ENCODE measurements at regions not wholly inside any gene's neighbourhood (a gene's known extent, or its start where the extent isn't known, plus 50 kb on each side); places are given as distances from the start of the nearest gene placed in this dataset.
"Not testable (repeated sequence)": the region's sequence is repeated elsewhere in the genome, so short reads cannot be mapped to it uniquely, and the experiment has no call there.

- no peak for DNase-seq (ENCODE audit: low spot score)
Measured at GRCh38 chr9:30310711-30311110, 2073.7 kb upstream of the ACO1 start.

GRCh38 chr9:30329431-30329830, 2055.0 kb upstream of the ACO1 start:
- DNase-seq (ENCODE audit: low spot score): no peak

DNA sequence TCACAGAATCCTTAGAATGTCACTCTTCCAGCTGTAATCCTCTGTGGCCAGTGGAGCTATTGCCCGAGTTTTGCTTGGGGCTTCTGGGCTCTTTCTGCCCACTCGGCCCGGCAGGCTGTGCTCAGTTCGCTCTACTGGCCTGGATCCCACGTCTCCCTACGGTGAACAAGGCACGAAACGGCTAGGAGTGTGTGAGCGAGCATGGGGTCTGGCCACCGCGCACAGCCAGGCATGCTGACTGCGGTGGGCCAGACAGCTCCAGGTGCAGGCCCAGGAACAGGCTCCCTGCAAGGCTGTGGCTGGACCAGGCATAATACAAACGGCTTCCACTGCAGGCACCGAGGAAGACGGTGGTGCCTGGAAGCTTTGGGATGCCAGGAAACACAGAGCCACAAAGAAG, 2035.5 kb upstream of the ACO1 start:
- no peak for DNase-seq (ENCODE audit: low spot score)

DNA sequence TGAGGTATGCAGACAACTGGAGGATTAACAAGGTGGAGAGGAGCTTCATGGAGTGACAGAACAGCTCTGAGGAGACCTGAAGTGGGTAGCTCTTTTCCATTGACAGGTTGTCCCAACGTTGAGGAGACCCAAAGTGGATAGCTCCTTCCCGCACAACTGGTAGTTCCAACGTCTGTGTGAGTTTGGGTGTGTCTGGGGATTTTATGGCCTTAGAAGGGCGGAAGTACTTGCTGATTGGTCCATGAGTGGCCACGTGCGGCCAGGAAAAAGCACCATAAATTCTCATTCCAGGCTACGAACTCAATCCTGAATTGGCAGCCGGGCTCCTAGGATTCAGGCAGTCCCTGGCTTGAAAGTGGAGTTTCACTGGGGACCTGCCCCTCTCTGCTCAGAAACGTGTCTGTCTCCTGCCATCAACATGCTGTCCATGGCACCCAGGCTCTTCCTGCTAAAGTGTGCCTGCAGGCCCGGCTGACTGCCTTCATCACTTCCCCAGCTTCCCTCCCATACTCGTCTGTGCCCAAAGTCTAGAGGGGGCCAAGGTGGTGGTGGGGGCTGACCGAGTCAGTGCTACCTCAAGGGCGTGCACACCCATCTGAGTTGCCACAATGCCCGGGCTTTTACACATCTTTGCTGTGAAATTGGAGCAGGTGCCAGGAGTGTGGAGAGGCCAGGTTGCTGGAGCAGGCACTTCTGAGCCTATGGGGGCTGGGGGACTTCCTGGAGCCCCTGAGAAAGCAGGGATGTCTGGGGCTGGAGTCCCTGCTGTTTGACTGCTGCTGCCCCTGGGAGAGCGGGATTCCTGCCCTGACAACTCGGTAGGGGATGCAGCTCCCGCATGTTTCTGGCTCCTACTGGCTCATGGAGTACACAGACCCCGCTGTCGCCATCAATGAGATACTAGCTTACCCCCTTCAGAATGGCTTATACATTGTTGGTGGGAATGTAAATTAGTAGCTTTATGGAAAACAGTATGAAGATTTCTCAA, 2034.6 kb upstream of the ACO1 start:
- DNase-seq (ENCODE audit: low spot score): no peak

GRCh38 chr9:30356221-30356620, 2028.2 kb upstream of the ACO1 start:
- DNase-seq (ENCODE audit: low spot score): no peak

DNA sequence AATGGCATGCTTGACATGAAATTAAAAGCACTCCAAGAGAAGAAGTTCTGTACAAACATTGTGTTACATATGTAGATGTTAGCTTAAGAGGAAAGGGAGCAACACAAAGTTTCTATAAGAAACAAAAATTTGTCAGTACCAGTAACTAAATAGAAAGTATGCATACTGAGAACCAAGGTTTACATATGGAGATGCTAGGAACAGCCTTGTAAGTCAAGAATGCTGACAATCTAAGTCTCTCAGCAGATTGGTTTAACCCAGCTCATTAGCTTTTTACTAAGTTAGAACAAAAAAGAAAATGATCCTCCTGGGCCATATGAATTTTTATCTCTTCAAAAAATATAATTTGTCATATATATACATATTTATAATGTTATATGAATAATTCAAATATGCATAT, 2022.1 kb upstream of the ACO1 start:
- DNase-seq (ENCODE audit: low spot score): no peak

DNA sequence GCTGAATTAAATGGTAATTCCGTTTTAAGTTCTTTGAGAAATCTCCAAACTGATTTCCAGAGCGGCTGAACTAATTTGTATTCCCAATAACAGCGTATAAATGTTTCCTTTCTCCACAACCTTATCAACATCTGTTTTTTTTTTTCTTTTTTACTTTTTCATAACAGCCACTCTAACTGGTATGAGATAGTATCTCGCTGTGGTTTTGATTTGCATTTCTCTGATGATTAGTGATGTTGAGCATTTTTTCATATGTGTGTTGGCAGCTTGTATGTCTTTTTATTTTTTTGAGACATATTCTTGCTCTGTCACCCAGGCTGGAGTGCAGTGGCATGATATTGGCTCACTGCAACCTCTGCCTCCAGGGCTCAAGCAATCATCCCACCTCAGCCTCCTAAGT, 2018.3 kb upstream of the ACO1 start:
- not testable (repeated sequence) for DNase-seq (ENCODE audit: low spot score)

DNA sequence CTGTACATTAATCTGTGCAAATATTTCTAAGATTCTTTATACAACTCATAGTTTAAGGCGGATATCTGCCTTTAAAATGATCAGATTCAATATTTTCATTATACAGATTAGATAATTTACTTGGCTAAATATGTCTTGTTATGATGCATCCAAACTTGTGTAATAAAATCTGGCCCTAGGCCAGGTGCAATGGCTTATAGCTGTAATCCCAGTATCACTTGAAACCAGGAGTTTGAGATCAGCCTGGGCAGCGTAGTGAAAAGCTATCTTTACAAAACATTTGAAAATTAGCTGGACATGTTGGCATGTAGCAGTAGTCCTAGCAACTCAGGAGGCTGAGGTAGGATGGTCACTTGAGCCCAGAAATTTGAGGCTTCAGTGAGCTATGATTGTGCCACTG, 2002.2 kb upstream of the ACO1 start:
- no peak for DNase-seq (ENCODE audit: low spot score)

DNA sequence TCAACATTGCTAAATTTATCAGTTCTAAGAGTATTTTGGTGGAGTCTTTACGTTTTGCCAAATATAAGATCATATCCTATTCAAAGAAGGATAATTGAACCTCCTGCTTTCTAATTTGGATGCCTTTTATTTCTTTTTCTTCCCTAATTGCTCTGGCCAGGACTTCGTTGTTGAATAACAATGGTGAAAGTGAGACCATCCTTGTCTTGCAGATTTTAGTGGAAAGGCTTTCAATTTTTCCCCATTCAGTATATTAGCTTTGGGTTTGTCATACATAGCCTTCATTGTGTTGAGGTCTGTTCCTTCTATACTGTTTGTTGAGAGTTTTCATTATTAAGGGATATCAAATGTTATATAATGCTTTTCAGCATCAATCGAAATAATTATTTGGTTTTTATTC, 1974.2 kb upstream of the ACO1 start:
- no peak for DNase-seq (ENCODE audit: low spot score)

GRCh38 chr9:30411571-30411970, 1972.9 kb upstream of the ACO1 start:
- DNase-seq (ENCODE audit: low spot score): no peak

- no peak for DNase-seq (ENCODE audit: low spot score)
Measured at GRCh38 chr9:30459156-30459555, 1925.3 kb upstream of the ACO1 start.

DNA sequence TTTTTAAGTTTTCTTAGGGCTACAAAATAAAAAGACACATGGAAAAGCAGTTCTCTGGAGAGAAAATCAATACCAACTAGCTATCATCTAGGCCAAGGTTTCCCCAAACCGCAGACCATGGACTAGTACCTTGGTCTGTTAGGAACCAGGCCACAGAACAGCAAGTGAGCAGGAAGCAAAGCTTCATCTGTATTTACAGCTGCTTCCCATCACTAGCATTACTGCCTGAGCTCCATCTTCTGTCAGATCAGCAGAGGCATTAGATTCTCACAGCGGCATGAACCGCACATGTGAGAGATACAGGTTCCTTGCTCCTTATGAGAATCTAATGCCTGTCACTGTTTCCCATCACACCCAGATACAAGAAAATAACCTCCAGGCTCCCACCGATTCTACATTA, 1907.6 kb upstream of the ACO1 start:
- no peak for DNase-seq (ENCODE audit: low spot score)

- no peak for DNase-seq (ENCODE audit: low spot score)
Measured at GRCh38 chr9:30478684-30479083, 1905.8 kb upstream of the ACO1 start.

GRCh38 chr9:30482499-30482898, 1901.9 kb upstream of the ACO1 start:
- DNase-seq (ENCODE audit: low spot score): no peak

GRCh38 chr9:30484690-30485089, 1899.8 kb upstream of the ACO1 start:
- no peak for DNase-seq (ENCODE audit: low spot score)

DNA sequence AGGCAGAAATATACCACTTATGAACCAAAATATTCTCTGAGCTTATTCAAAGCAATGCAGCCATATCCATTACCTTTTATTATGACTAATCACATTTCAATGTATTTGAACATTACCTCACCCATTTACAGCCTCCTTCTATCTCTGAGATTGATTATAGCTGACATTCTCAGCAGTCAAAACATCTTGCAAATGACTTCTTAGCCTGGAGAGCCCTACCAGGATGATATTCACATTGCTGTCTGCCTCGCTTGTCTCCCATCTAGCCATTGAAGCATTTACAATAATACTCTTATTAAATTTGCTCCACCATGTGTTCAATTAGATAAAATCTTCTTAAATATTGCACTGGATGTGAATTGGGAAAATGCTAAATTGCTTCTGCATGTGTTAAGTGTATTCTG, 1879.9 kb upstream of the ACO1 start:
- DNase-seq (ENCODE audit: low spot score): no peak

GRCh38 chr9:30505311-30505710, 1879.1 kb upstream of the ACO1 start:
- no peak for DNase-seq (ENCODE audit: low spot score)

DNA sequence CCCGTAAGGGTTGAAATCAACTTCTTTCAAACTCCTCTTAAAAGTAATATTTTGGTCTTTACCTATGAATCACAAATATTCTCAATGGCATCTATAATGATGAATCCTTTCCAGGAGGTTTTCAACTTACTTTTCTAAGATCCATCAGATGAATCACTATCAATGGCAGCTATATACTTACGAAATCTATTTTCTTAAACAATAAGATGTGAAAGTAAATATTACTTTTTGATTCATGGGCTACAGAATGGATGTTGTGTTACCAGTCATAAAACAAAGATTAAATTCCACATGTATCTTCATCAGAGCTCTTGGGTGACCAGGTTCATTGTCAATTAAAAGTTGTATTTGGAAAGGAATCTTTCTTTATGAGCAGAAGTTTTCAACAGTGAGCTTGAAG, 1877.7 kb upstream of the ACO1 start:
- DNase-seq (ENCODE audit: low spot score): no peak

GRCh38 chr9:30507166-30507565, 1877.3 kb upstream of the ACO1 start:
- no peak for DNase-seq (ENCODE audit: low spot score)

GRCh38 chr9:30511666-30512065, 1872.8 kb upstream of the ACO1 start:
- no peak for DNase-seq (ENCODE audit: low spot score)

GRCh38 chr9:30519166-30519565, 1865.3 kb upstream of the ACO1 start:
- no peak for DNase-seq (ENCODE audit: low spot score)

DNA sequence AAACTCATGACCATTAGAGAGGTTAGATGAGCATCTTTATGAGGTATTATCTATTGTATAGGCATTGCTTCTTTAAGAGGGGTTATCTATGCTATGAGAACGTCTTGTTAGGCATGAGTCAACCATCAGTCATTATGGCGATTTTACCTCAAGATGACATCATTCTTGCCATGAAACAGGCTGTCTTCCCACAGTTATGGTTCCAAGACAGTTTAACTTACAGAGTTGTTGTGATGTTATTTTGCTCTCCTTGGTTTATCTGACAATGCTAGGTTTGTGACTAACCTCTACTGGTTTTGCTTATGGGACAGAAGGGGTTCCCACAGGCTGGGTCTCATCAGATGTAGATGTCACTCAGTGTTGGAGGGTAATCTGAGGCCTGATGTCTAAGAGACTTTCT, 1864.7 kb upstream of the ACO1 start:
- DNase-seq (ENCODE audit: low spot score): no peak

GRCh38 chr9:30522061-30522460, 1862.4 kb upstream of the ACO1 start:
- DNase-seq (ENCODE audit: low spot score): no peak

DNA sequence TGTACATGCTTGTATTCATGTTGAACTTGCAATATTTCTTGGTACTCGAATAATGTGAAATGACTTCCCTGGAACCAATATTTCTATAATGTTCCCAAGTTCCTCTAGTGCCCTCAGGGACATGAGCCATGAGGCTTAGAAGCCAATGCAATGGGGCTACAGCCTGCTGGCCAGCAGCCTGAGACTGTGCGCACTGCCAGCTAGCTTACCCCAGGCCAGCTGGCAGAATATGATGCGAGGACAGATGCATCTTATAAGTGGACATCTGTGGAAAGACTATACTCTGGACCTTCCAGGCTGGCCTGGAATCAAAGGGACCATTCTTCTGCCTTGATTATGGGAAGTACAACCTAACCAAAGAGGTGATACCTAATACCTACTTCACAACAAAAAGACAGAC, 1862.0 kb upstream of the ACO1 start:
- DNase-seq (ENCODE audit: low spot score): no peak
